Neural progenitor cell (in vitro differentiated cells): ENCODE measurements at regions not wholly inside any gene's neighbourhood (a gene's known extent, or its start where the extent isn't known, plus 50 kb on each side); places are given as distances from the start of the nearest gene placed in this dataset.

Experiments
- DNase-seq: peaks from one replicate; pipeline ENCODE4 v3.0.0-alpha.2; 2016; ENCODE audit warnings: low spot score
- H2AFZ ChIP-seq: fragments of 200-600 bp; sonication (generic); replicated peaks from 2 replicates; pipeline ENCODE4 v1.6.1; 2016; ENCODE audit warnings: antibody characterized with exemption
- H3F3A ChIP-seq: fragments of 200-600 bp; sonication (generic); 2 replicates; pipeline ENCODE4 v1.6.1; 2016; ENCODE audit warnings: antibody characterized with exemption, low read depth
- H3K27ac ChIP-seq: fragments of 200-600 bp; sonication (generic); 2 replicates; pipeline ENCODE4 v1.5.1; 2016; ENCODE audit warnings: mild to moderate bottlenecking
- H3K27me3 ChIP-seq: fragments of 200-600 bp; sonication (generic); 2 replicates; pipeline ENCODE4 v1.6.1; 2016; ENCODE audit warnings: mild to moderate bottlenecking, moderate library complexity
- H3K36me3 ChIP-seq: fragments of 200-600 bp; sonication (generic); 2 replicates; pipeline ENCODE4 v1.5.1; 2016
- H3K4me1 ChIP-seq: fragments of 200-600 bp; sonication (generic); 2 replicates; pipeline ENCODE4 v1.6.1; 2016; ENCODE audit warnings: mixed run types
- H3K4me2 ChIP-seq: fragments of 200-600 bp; sonication (generic); 2 replicates; pipeline ENCODE4 v1.6.1; 2016
- H3K4me3 ChIP-seq: fragments of 200-600 bp; sonication (generic); 2 replicates; pipeline ENCODE4 v1.5.1; 2016
- H3K79me2 ChIP-seq: fragments of 200-600 bp; sonication (generic); 2 replicates; pipeline ENCODE4 v1.6.1; 2016; ENCODE audit warnings: low read depth
- H3K9ac ChIP-seq: fragments of 200-600 bp; sonication (generic); 2 replicates; pipeline ENCODE4 v1.6.1; 2016
- H3K9me3 ChIP-seq: fragments of 200-600 bp; sonication (generic); 2 replicates; pipeline ENCODE4 v1.5.1; 2016; ENCODE audit warnings: low read depth
- H4K20me1 ChIP-seq: fragments of 200-600 bp; sonication (generic); 2 replicates; pipeline ENCODE4 v1.6.1; 2016; ENCODE audit warnings: low read depth
- H3K27ac Mint-ChIP-seq: 3 replicates; pipeline ENCODE4 v1.8.0; 2021; ENCODE audit warnings: mixed read lengths
- H3K27me3 Mint-ChIP-seq: 2 replicates; pipeline ENCODE4 v1.8.0; 2022; ENCODE audit warnings: low read depth, mild to moderate bottlenecking, inconsistent platforms, moderate library complexity, mixed read lengths; ENCODE audit not compliant: insufficient read depth
- H3K36me3 Mint-ChIP-seq: 3 replicates; pipeline ENCODE4 v1.8.0; 2021; ENCODE audit warnings: mixed read lengths
- H3K4me1 Mint-ChIP-seq: 3 replicates; pipeline ENCODE4 v1.8.0; 2021; ENCODE audit warnings: mixed read lengths
- H3K4me3 Mint-ChIP-seq: 3 replicates; pipeline ENCODE4 v1.8.0; 2021; ENCODE audit warnings: mild to moderate bottlenecking, moderate library complexity, mixed read lengths
- H3K9me3 Mint-ChIP-seq: 3 replicates; pipeline ENCODE4 v1.8.0; 2020; ENCODE audit warnings: mixed read lengths
- EZH2 ChIP-seq: fragments of 200-600 bp; sonication (generic); IDR thresholded peaks from 2 replicates; pipeline ENCODE4 v1.6.1; 2017; ENCODE audit warnings: antibody characterized with exemption, mild to moderate bottlenecking, moderate library complexity
- EZH2phosphoT487 ChIP-seq: fragments of 200-600 bp; sonication (generic); IDR thresholded peaks from 2 replicates; pipeline ENCODE4 v1.6.1; 2017; ENCODE audit warnings: antibody characterized with exemption
- TF ChIP-seq, protein P1 (sequence below): fragments of 200-600 bp; sonication (generic); IDR thresholded peaks from 2 replicates; pipeline ENCODE4 v1.5.1; 2017; ENCODE audit warnings: antibody characterized with exemption, mild to moderate bottlenecking

DNA sequence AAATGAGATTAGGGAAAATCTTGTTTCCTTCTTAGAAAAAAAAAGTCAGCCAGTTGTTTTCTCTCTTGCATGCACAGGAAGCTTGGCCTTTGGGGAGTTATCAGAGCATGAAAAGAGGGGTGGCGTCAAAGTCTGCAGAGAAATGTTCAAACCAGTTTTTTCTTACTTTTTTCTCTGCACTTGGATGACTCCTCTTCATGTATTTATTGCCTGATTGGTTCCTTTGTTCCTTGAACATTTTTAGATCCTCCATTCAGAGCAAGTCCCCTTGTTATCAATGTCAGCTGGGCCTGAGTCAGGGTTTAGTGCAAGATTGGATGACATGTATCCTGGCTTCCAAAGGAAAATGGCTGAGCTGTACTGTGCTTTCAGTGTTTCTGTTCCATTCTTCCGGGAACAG is 392.6 kb upstream of the BRINP1 start:
- Histone ChIP-seq H3F3A (no peaks in the 10 kb centered on the region), H3K4me2 (no peak overlapping the region), H3K36me3 (no peaks in the 10 kb centered on the region), H3K4me1 (peaks cover 3% of the 10 kb centered on the region), H3K27me3 (no peaks in the 10 kb centered on the region), H3K4me3 (no peak overlapping the region), H3K27ac (no peak overlapping the region), H3K9me3 (no peaks in the 10 kb centered on the region), H3K79me2 (no peaks in the 10 kb centered on the region), H3K9ac (no peak overlapping the region), H4K20me1 (no peaks in the 10 kb centered on the region), H2AFZ (no peak overlapping the region)
- Mint-ChIP-seq H3K27ac (no peak overlapping the region), H3K27me3 (no peaks in the 10 kb centered on the region), H3K4me1 (peaks cover 14% of the 10 kb centered on the region), H3K9me3 (no peaks in the 10 kb centered on the region), H3K36me3 (no peaks in the 10 kb centered on the region), H3K4me3 (no peak overlapping the region)
- TF ChIP-seq EZH2, result no peak
- no peak for TF ChIP-seq EZH2phosphoT487
- no peak for DNase-seq

DNA sequence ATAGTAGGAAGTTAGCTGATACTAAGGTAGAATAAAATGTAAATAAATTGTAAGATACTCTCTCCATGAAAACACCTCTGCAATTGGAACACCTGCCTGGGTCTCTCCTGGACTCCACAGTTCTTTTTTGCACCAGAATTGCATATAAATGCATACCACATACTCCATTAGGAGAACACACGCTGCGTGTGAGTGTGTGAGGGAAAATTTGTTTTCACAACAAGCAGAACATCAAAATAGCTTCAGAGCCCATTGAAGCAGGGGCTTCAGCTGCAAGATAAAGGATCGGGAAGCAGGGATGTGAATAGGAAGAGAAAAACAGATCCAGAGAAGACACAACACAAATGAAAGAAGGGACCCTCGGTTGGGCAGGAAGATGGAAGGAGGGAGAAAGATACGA is 389.8 kb upstream of the BRINP1 start:
- no peaks in the 10 kb centered on the region for H3K36me3 ChIP-seq
- H3K4me1 ChIP-seq, result peaks cover 3% of the 10 kb centered on the region
- H3K36me3 Mint-ChIP-seq, result no peaks in the 10 kb centered on the region
- no peaks in the 10 kb centered on the region for H3F3A ChIP-seq
- H3K4me3 Mint-ChIP-seq, result no peak overlapping the region
- no peak overlapping the region for H3K27ac ChIP-seq
- H3K9ac ChIP-seq, result no peak overlapping the region
- H3K4me3 ChIP-seq, result no peak overlapping the region
- no peaks in the 10 kb centered on the region for H3K79me2 ChIP-seq
- TF ChIP-seq EZH2, result no peak
- TF ChIP-seq EZH2phosphoT487, result no peak
- TF ChIP-seq, protein P1, sequence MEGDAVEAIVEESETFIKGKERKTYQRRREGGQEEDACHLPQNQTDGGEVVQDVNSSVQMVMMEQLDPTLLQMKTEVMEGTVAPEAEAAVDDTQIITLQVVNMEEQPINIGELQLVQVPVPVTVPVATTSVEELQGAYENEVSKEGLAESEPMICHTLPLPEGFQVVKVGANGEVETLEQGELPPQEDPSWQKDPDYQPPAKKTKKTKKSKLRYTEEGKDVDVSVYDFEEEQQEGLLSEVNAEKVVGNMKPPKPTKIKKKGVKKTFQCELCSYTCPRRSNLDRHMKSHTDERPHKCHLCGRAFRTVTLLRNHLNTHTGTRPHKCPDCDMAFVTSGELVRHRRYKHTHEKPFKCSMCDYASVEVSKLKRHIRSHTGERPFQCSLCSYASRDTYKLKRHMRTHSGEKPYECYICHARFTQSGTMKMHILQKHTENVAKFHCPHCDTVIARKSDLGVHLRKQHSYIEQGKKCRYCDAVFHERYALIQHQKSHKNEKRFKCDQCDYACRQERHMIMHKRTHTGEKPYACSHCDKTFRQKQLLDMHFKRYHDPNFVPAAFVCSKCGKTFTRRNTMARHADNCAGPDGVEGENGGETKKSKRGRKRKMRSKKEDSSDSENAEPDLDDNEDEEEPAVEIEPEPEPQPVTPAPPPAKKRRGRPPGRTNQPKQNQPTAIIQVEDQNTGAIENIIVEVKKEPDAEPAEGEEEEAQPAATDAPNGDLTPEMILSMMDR, result no peak
- H2AFZ ChIP-seq, result no peak overlapping the region
- H3K9me3 Mint-ChIP-seq, result no peaks in the 10 kb centered on the region
- H3K27me3 ChIP-seq, result no peaks in the 10 kb centered on the region
- H3K27ac Mint-ChIP-seq, result no peak overlapping the region
- H3K4me2 ChIP-seq, result no peak overlapping the region
- H3K4me1 Mint-ChIP-seq, result peaks cover 12% of the 10 kb centered on the region
- no peaks in the 10 kb centered on the region for H3K27me3 Mint-ChIP-seq
- no peaks in the 10 kb centered on the region for H3K9me3 ChIP-seq
- no peaks in the 10 kb centered on the region for H4K20me1 ChIP-seq
- no peak for DNase-seq

DNA sequence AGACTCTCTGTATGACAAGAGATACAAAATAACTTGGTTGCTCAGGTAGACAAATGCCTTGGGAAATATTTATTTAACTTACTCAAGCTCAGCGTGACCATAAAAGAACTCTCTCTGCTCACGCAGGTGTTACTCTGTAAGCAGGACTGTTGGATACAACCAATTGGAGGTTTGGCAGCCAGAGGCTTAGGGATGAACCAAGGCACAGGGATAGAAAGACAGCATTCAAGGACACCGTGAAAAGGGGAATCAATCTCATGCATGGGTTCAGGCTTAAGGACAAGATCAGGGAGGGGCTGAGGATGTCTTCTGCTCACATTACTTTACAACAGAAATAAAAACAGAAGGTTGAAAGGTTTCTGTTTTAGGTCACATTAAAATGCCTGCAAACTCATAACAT is 389.0 kb upstream of the BRINP1 start:
- Mint-ChIP-seq H3K4me1 (peaks cover 11% of the 10 kb centered on the region), H3K4me3 (no peak overlapping the region), H3K36me3 (no peaks in the 10 kb centered on the region), H3K27me3 (no peaks in the 10 kb centered on the region), H3K27ac (no peak overlapping the region), H3K9me3 (no peaks in the 10 kb centered on the region)
- Histone ChIP-seq H3K79me2 (no peaks in the 10 kb centered on the region), H3K27me3 (no peaks in the 10 kb centered on the region), H2AFZ (no peak overlapping the region), H3K4me3 (no peak overlapping the region), H3K9me3 (no peaks in the 10 kb centered on the region), H3F3A (no peaks in the 10 kb centered on the region), H3K4me1 (peaks cover 3% of the 10 kb centered on the region), H3K9ac (no peak overlapping the region), H3K36me3 (no peaks in the 10 kb centered on the region), H3K4me2 (no peak overlapping the region), H4K20me1 (no peaks in the 10 kb centered on the region), H3K27ac (no peak overlapping the region)
- TF ChIP-seq EZH2, result no peak
- no peak for TF ChIP-seq EZH2phosphoT487
- TF ChIP-seq, protein P1, result no peak
- DNase-seq, result no peak

DNA sequence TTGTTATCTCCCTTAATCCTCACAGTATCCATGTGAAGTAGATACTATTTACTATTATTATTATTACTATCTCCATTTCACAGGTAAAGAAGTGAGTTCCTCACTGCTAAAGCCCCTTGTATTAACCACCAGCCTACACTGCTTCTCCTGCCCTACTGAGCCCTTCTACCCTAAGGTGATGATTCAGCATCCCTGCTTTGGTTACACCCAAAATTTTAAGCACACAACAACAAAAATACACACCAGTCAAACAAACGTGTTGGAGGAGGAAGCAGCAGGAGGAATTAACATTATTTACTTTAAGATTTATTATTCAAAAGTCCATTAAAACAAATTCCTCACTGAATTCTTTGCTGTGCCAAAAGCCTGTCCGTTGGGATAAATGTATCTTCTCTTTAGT is 370.2 kb upstream of the BRINP1 start:
- H3K9ac ChIP-seq, result no peak overlapping the region
- DNase-seq, result no peak
- Mint-ChIP-seq H3K4me3 (no peak overlapping the region), H3K27me3 (peaks cover 2% of the 10 kb centered on the region), H3K9me3 (peaks cover 7% of the 10 kb centered on the region), H3K4me1 (no peaks in the 10 kb centered on the region), H3K36me3 (no peaks in the 10 kb centered on the region), H3K27ac (no peak overlapping the region)
- TF ChIP-seq EZH2, result no peak
- TF ChIP-seq, protein P1, result no peak
- TF ChIP-seq EZH2phosphoT487, result no peak
- no peaks in the 10 kb centered on the region for H4K20me1 ChIP-seq
- no peaks in the 10 kb centered on the region for H3K36me3 ChIP-seq
- no peaks in the 10 kb centered on the region for H3F3A ChIP-seq
- H2AFZ ChIP-seq, result no peak overlapping the region
- H3K4me3 ChIP-seq, result no peak overlapping the region
- no peak overlapping the region for H3K4me2 ChIP-seq
- H3K9me3 ChIP-seq, result no peaks in the 10 kb centered on the region
- H3K4me1 ChIP-seq, result no peaks in the 10 kb centered on the region
- no peaks in the 10 kb centered on the region for H3K79me2 ChIP-seq
- no peaks in the 10 kb centered on the region for H3K27me3 ChIP-seq
- no peak overlapping the region for H3K27ac ChIP-seq
